ENCODE measurements at regions not wholly inside any gene's neighbourhood (a gene's known extent, or its start where the extent isn't known, plus 50 kb on each side); places are given as distances from the start of the nearest gene placed in this dataset.
"Not testable (repeated sequence)": the region's sequence is repeated elsewhere in the genome, so short reads cannot be mapped to it uniquely, and the experiment has no call there.

GRCh38 chr9:39567396-39567795, 211.9 kb downstream of the SPATA31A1 start:
- DNase-seq = not testable (repeated sequence)

- DNase-seq = not testable (repeated sequence)
Measured at GRCh38 chr9:39568900-39569299, 213.4 kb downstream of the SPATA31A1 start.

DNA sequence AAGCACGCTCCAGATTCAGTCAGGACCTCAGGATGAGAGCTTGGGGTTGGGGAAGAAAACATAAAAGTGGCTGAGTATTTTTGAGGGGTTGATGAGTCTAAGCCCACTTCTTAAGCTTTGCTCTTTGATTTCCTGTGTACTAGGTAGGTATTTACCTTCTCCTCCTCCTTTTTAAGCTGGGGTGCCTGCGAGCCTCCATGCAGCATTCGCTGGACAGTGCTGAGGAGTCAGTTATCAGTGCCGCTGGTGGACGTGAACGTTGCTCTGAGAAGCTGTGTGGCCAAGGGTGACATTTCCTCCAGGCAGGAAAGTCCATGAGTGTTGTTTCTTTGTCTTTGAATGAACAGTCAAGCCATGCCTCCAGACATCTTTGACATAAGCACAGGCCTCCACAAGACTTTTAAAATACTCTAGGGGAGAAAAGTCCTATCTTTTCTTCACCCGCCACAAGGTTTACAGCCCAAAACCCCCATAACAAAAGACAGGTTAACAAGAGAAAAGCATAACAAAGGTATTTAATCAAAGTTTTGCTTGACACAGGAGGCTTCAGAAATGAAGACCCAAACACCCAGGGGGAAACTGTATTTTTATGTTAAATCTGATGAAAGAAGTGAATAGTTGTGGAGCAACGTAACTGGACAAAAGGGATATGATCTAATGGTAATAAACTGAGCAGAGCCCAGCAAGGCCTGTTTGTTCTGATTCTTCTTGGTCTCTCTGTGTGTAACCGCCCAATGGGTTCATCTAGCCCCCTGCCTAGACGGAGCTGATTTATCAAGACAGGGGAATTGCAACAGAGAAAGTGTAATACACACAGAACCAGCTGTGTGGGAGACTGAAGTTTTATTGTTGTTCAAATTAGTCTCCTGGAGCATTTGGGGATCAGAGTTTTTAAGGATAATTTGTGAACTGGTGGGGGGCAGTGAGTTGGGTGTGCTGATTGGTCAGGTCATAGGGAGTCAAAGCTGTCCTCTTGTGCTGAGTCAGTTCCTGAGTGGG, 217.9 kb downstream of the SPATA31A1 start:
- DNase-seq = not testable (repeated sequence)

- not testable (repeated sequence) for DNase-seq
Measured at GRCh38 chr9:39579000-39579399, 223.5 kb downstream of the SPATA31A1 start.

GRCh38 chr9:39581296-39581695, 225.8 kb downstream of the SPATA31A1 start:
- DNase-seq = not testable (repeated sequence)

DNA sequence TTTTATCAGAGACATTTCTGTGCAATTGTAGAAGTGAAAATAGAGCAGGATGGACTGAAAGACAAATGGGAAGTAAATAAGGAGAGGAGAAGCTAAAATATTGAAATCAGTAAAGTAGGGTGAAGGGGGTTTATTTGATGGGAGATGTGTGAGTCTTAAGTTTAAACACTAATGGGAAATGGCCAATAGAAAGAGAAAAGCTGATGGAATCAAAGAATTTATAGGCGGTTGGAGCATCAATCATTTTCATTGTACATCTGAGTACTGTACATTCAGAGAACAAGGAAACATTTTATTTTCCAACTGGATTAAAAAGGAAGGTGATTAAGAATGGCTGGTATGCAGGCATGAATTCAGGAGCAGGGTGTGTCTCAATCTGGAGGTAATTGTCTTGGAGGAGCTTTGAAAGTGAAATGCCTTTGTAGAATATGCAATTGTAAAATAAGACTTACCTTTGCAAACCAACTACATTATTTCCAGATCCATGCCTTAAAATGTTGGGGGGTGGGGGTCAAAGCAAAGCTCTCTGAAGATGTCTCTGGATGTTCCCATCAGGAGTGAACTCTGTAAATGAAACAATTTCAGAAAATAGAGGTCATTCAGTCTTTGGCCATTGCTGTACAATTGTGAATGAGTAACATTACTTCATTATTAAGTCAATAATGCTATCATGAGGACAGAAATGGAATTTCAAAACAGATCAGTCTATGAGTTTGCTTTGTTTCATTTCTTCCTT, 227.4 kb downstream of the SPATA31A1 start:
- DNase-seq = not testable (repeated sequence)

GRCh38 chr9:39583413-39583747, 227.9 kb downstream of the SPATA31A1 start:
- DNase-seq = not testable (repeated sequence)

- not testable (repeated sequence) for DNase-seq
Measured at GRCh38 chr9:39585233-39585632, 229.8 kb downstream of the SPATA31A1 start.

DNA sequence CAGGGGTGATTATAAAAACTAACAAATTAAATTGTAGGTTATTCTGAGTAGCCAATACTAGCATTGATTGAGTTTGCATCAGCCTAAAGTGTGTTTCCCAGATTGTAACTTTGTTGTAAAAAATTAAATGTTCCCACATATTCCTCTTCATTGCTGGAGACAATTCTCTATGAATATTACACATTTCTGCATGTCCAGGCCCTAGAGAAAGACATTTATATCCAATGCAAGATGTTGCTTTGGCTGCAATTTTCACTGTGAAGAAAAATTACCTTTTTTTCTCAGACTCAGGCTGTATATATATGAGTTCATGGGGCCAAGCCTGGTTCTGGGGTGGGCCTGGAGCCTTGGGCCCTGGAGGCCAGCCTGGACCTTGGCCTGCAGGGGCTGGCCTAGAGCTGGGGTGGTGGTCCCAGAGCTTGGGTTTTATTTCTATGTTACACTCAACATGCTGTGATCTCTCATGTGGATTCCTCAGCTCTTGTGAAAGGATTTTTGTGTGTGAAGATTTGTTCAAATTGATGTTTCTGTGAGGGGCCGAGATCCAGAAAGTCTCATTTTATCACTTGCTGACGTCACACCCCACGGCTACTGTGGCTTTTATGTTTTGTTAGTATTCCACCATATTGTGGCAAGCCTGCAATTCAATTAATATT, 232.5 kb downstream of the SPATA31A1 start:
- DNase-seq = no peak

GRCh38 chr9:39588500-39589137, 233.2 kb downstream of the SPATA31A1 start:
- DNase-seq = no peak

DNA sequence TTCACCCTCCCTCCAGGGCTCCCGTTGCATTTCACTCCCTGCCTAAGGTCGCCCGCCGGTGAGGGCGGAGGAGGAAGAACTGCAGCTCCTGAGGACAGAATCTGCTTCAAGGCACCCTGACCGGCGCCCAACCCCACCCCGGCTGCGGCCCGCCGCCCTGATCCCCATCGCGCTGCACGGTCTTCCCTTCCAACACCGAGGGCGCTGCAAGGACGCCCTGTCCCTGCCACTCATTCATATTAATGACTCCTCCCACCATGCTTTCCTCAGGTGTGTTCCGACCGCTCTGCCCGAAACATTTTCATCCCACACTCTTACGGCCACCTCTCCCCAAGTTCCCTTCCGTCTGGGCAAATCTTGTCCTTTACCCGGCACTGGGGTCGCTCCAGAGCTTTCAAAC, 248.6 kb downstream of the SPATA31A1 start:
- DNase-seq = not testable (repeated sequence)

DNA sequence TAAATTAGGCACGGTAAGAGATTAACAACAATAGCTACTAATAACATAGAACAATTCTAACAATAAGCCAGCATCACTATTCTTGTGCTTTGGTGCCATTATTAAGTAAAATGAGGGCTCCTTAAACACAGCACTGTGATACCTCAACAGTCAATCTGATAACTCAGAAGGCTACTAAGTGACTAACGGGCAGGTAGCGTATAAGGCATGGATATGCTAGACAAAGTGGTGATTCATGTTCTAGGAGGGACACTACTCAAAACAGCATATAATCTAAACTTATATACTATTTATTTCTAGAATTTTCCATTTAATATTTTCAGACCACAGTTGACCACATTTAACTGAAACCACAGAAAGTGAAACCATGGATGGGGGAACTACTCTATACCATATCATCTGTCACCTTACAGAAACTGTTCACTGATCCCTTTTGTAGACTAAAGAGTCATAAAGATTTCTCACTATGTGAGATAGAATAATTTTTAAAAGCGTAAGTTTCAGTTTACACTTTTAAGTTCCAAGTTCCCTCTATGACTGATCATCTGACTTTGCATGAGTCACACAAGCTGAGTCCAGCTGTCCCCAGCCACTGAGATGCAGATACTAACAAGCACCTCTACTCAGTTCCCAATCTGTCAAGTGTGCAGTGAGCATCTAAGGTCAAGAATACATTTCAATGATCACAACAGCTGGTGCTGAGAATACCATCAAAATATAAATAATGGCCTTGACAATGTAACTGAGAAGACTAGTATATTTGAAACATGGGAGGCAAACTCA, 256.2 kb downstream of the SPATA31A1 start:
- not testable (repeated sequence) for DNase-seq

DNA sequence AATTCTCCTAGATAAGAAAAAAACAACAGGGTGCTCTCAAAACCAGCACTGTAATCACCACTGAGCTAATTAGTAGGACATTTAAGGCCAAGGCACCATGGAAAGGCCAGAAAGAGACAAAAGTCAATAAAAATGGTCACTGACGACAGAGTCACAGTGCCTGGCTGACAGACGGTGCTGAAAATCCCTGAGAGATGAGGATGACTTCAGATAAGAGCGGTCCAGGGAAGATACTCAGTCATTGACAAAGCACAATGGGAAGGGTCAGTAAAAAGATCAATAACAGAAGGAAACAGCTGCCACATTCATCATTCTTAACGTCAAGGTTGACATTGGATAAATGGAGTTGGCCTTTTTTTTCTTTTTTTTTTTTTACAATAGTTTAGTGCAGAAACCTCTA, 261.0 kb downstream of the SPATA31A1 start:
- DNase-seq = not testable (repeated sequence)

- DNase-seq = not testable (repeated sequence)
Measured at GRCh38 chr9:39624048-39624447, 268.6 kb downstream of the SPATA31A1 start.

DNA sequence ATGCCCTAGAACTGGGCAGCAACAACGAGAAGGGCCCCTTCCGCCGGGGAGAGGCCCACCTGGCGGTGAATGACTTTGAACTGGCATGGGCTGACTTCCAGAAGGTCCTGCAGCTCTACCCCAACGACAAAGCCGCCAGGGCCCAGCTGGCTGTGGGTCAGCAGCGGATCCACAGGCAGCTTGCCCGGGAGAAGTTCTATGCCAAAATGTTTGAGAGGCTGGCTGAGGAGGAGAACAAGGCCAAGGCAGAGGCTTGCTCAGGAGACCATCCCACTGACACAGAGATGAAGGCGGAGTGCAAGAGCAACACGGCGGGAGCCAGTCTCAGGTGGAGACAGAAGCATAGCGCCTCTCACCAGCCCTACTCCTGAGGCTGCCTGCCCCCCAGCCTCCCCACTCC, 276.6 kb downstream of the SPATA31A1 start:
- not testable (repeated sequence) for DNase-seq

GRCh38 chr9:39649029-39649428, 293.6 kb downstream of the SPATA31A1 start:
- DNase-seq = not testable (repeated sequence)

DNA sequence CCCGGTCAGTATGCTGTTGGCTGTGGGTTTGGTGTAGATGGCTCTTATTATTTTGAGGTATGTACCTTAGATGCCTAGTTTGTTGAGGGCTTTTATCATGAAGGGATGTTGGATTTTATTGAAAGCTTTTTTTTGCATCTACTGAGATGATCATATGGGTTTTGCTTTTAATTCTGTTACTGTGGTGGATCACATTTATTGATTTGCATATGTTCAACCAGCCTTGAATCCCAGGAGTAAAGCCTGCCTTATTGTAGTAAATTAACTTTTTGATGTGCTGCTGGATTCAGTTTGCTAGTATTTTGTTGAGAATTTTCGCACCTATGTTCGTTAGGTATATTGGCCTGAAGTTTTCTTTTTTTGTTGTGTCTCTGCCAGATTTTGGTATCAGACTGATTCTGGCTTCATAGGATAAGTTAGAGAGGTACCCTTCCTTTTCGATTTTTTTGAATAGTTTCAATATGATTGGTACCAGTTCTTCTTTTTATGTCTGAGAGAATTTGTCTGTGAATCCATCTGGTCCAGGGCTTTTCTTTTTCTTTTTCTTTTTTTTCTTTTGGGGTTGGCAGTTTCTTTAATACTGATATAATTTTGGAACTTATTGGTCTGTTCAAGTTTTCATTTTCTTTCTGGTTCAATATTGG, 301.6 kb downstream of the SPATA31A1 start:
- not testable (repeated sequence) for DNase-seq

GRCh38 chr9:39663020-39663419, 307.6 kb downstream of the SPATA31A1 start:
- DNase-seq = not testable (repeated sequence)

DNA sequence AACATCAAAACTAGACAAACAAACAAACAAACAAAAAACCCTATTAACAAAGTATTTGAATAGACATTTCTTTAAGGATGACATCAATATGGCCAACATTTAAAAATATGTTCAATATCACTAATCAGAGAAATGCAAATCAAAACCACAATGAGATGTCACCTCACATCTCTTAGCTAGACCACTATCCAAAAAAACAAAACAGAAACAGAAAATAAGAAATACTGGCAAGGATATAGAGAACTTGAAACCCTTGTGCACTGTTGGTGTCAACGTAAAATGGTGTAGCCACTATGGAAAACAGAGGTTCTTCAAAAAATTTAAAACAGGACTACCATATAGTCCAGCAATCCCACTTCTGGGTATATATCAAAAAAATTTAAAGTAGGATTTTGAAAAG, 308.2 kb downstream of the SPATA31A1 start:
- not testable (repeated sequence) for DNase-seq

- DNase-seq = not testable (repeated sequence)
Measured at GRCh38 chr9:39665020-39665419, 309.6 kb downstream of the SPATA31A1 start.
